GM23338 (cell line): ENCODE measurements at regions not wholly inside any gene's neighbourhood (a gene's known extent, or its start where the extent isn't known, plus 50 kb on each side); places are given as distances from the start of the nearest gene placed in this dataset.

ENCODE experiments used
- CTCF ChIP-seq, 2 experiments: fragments of 200-600 bp in 1 of 2; sonication (generic) in 1 of 2; conservative IDR thresholded peaks; 2 replicates each; pipeline versions ENCODE4 v1.5.1 to v1.6.1; 2016 to 2017; ENCODE audit warnings: antibody characterized with exemption in 2 of 2, low read depth in 2 of 2, mild to moderate bottlenecking in 2 of 2, moderate library complexity in 1 of 2
- EZH2 ChIP-seq: fragments of 200-600 bp; sonication (generic); IDR thresholded peaks from one replicate; pipeline ENCODE4 v1.8.0; 2017; ENCODE audit warnings: antibody characterized with exemption, mild to moderate bottlenecking, low read depth; ENCODE audit not compliant: unreplicated experiment
- EZH2phosphoT487 ChIP-seq: fragments of 200-600 bp; sonication (generic); IDR thresholded peaks from one replicate; pipeline ENCODE4 v1.8.1; 2018; ENCODE audit warnings: antibody characterized with exemption; ENCODE audit not compliant: unreplicated experiment
- JUNB ChIP-seq: IDR thresholded peaks from one replicate; pipeline ENCODE4 v1.6.1; 2016; ENCODE audit warnings: antibody characterized with exemption; ENCODE audit not compliant: unreplicated experiment
- POLR2AphosphoS5 ChIP-seq: IDR thresholded peaks from 2 replicates; pipeline ENCODE4 v1.6.1; 2016; ENCODE audit warnings: antibody characterized with exemption, low read depth
- REST ChIP-seq: IDR thresholded peaks from one replicate; pipeline ENCODE4 v1.6.1; 2018; ENCODE audit warnings: antibody characterized with exemption; ENCODE audit not compliant: unreplicated experiment
- ZNF114 ChIP-seq: fragments of 250-450 bp; sonication (Bioruptor Pico); IDR thresholded peaks from 2 replicates; pipeline ENCODE4 v1.5.0; 2020; ENCODE audit warnings: mild to moderate bottlenecking, moderate library complexity

GRCh38 chr20:12744037-12744436 lies 264.7 kb upstream of the SPTLC3 start:
- TF ChIP-seq JUNB (no peak), CTCF (conservative IDR thresholded peaks at IDR 0.05; ENCODE audit: low read depth in 2 of 2) (no peak), ZNF114 (CRISPR knock-in tag) (no peak), POLR2AphosphoS5 (no peak), EZH2phosphoT487 (no peak), REST (no peak), EZH2 (no peak)
